Tibial artery (tissue), 4 donors: ENCODE measurements at regions not wholly inside any gene's neighbourhood (a gene's known extent, or its start where the extent isn't known, plus 50 kb on each side); places are given as distances from the start of the nearest gene placed in this dataset.

ENCODE experiments used
- DNase-seq, 2 donors: peaks; one replicate each; pipeline ENCODE4 v3.0.0-alpha.2; 2019
- H3K27ac ChIP-seq, 2 donors: fragments of 200-600 bp; sonication (generic) in 1 of 2; 1 replicate in 1 of 2; 2 replicates in 1 of 2; pipeline ENCODE4 v1.5.1; 2018 to 2019; ENCODE audit warnings: mild to moderate bottlenecking in 1 of 2
- H3K27me3 ChIP-seq, 2 donors: fragments of 200-600 bp; sonication (generic) in 1 of 2; one replicate each; pipeline versions ENCODE4 v1.5.1 to v1.6.0; 2016 to 2019
- H3K36me3 ChIP-seq, 3 donors: fragments of 200-600 bp; sonication (generic) in 2 of 3; one replicate each; pipeline ENCODE4 v1.5.1; 2016 to 2019; ENCODE audit warnings: mild to moderate bottlenecking in 2 of 3
- H3K4me1 ChIP-seq, 4 donors: fragments of 200-600 bp; sonication (generic) in 2 of 4; 1 replicate in 3 of 4; 2 replicates in 1 of 4; pipeline ENCODE4 v1.5.1; 2016 to 2019
- H3K4me3 ChIP-seq, 2 donors: fragments of 200-600 bp; sonication (generic) in 1 of 2; 1 replicate in 1 of 2; 2 replicates in 1 of 2; pipeline ENCODE4 v1.5.1; 2018 to 2019; ENCODE audit warnings: mild to moderate bottlenecking in 2 of 2
- H3K9me3 ChIP-seq, 3 donors: fragments of 200-600 bp; sonication (generic) in 1 of 3; one replicate each; pipeline ENCODE4 v1.5.1; 2016 to 2019
- CTCF ChIP-seq, 2 experiments: fragments of 200-600 bp in 1 of 2; fragments of 450-650 bp in 1 of 2; IDR thresholded peaks; one replicate each; pipeline ENCODE4 v1.5.1; 2017 to 2019; ENCODE audit warnings: antibody characterized with exemption in 2 of 2, mild to moderate bottlenecking in 1 of 2, moderate library complexity in 1 of 2
- intact Hi-C: fragments of 100-400 bp; cut with DNase I; formaldehyde crosslinking; loops from one replicate; pipeline ENCODE4 v1.15.0; 2023; ENCODE audit warnings: low total_unique reads

- H3K27ac ChIP-seq, result no peak overlapping the region
- DNase-seq, result no peak
- no peaks in the 10 kb centered on the region for H3K9me3 ChIP-seq
- TF ChIP-seq CTCF (IDR thresholded peaks at IDR 0.05), result no peak
- intact Hi-C loops, result no loop called here
- H3K36me3 ChIP-seq, result no peaks in the 10 kb centered on the region
- H3K4me3 ChIP-seq, result no peak overlapping the region
- H3K27me3 ChIP-seq, result no peaks in the 10 kb centered on the region
- no peaks in the 10 kb centered on the region for H3K4me1 ChIP-seq
These were observed 694.7 kb downstream of the ARHGAP15 start for GRCh38 chr2:143823876-143824275.

- intact Hi-C loops, result no loop called here
- H3K36me3 ChIP-seq, result no peaks in the 10 kb centered on the region
These were observed 694.1 kb downstream of the ARHGAP15 start for GRCh38 chr2:143823296-143823695.

GRCh38 chr2:143822736-143823135, 693.5 kb downstream of the ARHGAP15 start:
- Histone ChIP-seq H3K27ac (no peak overlapping the region), H3K9me3 (no peaks in the 10 kb centered on the region), H3K4me1 (no peaks in the 10 kb centered on the region), H3K27me3 (no peaks in the 10 kb centered on the region), H3K4me3 (no peak overlapping the region), H3K36me3 (no peaks in the 10 kb centered on the region)
- intact Hi-C loops, result no loop called here
- no peak for DNase-seq
- no peak for TF ChIP-seq CTCF (IDR thresholded peaks at IDR 0.05)

More at GRCh38 chr2:143823296-143823695, 694.1 kb downstream of the ARHGAP15 start:
- TF ChIP-seq CTCF (IDR thresholded peaks at IDR 0.05), result no peak
- Histone ChIP-seq H3K4me3 (no peak overlapping the region), H3K27ac (no peak overlapping the region), H3K4me1 (no peaks in the 10 kb centered on the region), H3K9me3 (no peaks in the 10 kb centered on the region), H3K27me3 (no peaks in the 10 kb centered on the region)
- no peak for DNase-seq

- no peak for DNase-seq
- Histone ChIP-seq H3K27ac (no peak overlapping the region), H3K4me1 (no peaks in the 10 kb centered on the region), H3K27me3 (no peaks in the 10 kb centered on the region), H3K4me3 (no peak overlapping the region), H3K9me3 (no peaks in the 10 kb centered on the region), H3K36me3 (no peaks in the 10 kb centered on the region)
- intact Hi-C loops, result no loop called here
- TF ChIP-seq CTCF (IDR thresholded peaks at IDR 0.05), result no peak
These were observed 690.5 kb downstream of the ARHGAP15 start for GRCh38 chr2:143819764-143820163.

- no peaks in the 10 kb centered on the region for H3K36me3 ChIP-seq
- no peaks in the 10 kb centered on the region for H3K9me3 ChIP-seq
- intact Hi-C loops, result no loop called here
- H3K27me3 ChIP-seq, result no peaks in the 10 kb centered on the region
- H3K27ac ChIP-seq, result no peak overlapping the region
- no peak overlapping the region for H3K4me3 ChIP-seq
- no peaks in the 10 kb centered on the region for H3K4me1 ChIP-seq
- TF ChIP-seq CTCF (IDR thresholded peaks at IDR 0.05), result no peak
- no peak for DNase-seq
These were observed 690.0 kb downstream of the ARHGAP15 start for GRCh38 chr2:143819190-143819735.
